PC-3 (cell line): ENCODE measurements at regions not wholly inside any gene's neighbourhood (a gene's known extent, or its start where the extent isn't known, plus 50 kb on each side); places are given as distances from the start of the nearest gene placed in this dataset.

Experiments
- ATAC-seq: fragments of 200-7000 bp; cut with Tn5 transposase; 2 replicates; pipeline ENCODE4 v1.9.1; 2020; ENCODE audit warnings: mild to moderate bottlenecking, moderate library complexity
- BruUV-seq: library from RNA; stranded (reverse); fragments of 400-500 nt; replicated peaks from 2 replicates; lab custom pipeline; 2021; lab: Mats Ljungman, UMichigan
- CTCF ChIA-PET: fragments of 300-600 bp; sonication (Branson Sonifier 250); formaldehyde crosslinking; loops from one replicate; lab custom pipeline; 2022; ENCODE audit warnings: antibody characterized with exemption; lab: Charles Lee
- POLR2A ChIA-PET: fragments of 300-600 bp; sonication (Branson Sonifier 250); formaldehyde crosslinking; loops from one replicate; lab custom pipeline; 2022; ENCODE audit warnings: antibody characterized with exemption; ENCODE audit not compliant: unreplicated experiment; lab: Charles Lee
- DNase-seq: peaks from one replicate; pipeline ENCODE4 v3.0.0-alpha.2; 2015
- H2AFZ ChIP-seq: fragments of 300-600 bp; sonication (generic); 2 replicates; pipeline ENCODE4 v1.6.0; 2016; ENCODE audit warnings: antibody characterized with exemption, low read length
- H3F3A ChIP-seq: fragments of 300-600 bp; sonication (generic); one replicate; pipeline ENCODE4 v1.6.0; 2017; ENCODE audit warnings: antibody characterized with exemption, low read length, control low read depth, mild to moderate bottlenecking; ENCODE audit not compliant: unreplicated experiment
- H3K27ac ChIP-seq: fragments of 300-600 bp; sonication (generic); 2 replicates; pipeline ENCODE4 v1.5.1; 2016; ENCODE audit warnings: mild to moderate bottlenecking, low read length
- H3K27me3 ChIP-seq: fragments of 300-600 bp; sonication (generic); 2 replicates; pipeline ENCODE4 v1.6.1; 2016; ENCODE audit warnings: low read length, mixed read lengths
- H3K36me3 ChIP-seq: fragments of 300-600 bp; sonication (generic); 2 replicates; pipeline ENCODE4 v1.6.1; 2016; ENCODE audit warnings: low read depth, mixed run types, low read length, mixed read lengths
- H3K4me1 ChIP-seq: fragments of 300-600 bp; sonication (generic); 2 replicates; pipeline ENCODE4 v1.5.1; 2016; ENCODE audit warnings: low read length; ENCODE audit not compliant: insufficient read depth
- H3K4me2 ChIP-seq: fragments of 300-600 bp; sonication (generic); 2 replicates; pipeline ENCODE4 v1.6.0; 2016; ENCODE audit warnings: low read length
- H3K4me3 ChIP-seq: fragments of 300-600 bp; sonication (generic); 2 replicates; pipeline ENCODE4 v1.5.1; 2016; ENCODE audit warnings: mild to moderate bottlenecking, low read length, mixed read lengths
- H3K79me2 ChIP-seq: fragments of 300-600 bp; sonication (generic); 2 replicates; pipeline ENCODE4 v1.6.1; 2017; ENCODE audit warnings: low read length, mixed read lengths
- H3K9ac ChIP-seq: fragments of 300-600 bp; sonication (generic); 2 replicates; pipeline ENCODE4 v1.6.0; 2016; ENCODE audit warnings: mild to moderate bottlenecking, low read length
- H3K9me2 ChIP-seq: fragments of 300-600 bp; sonication (generic); replicated peaks from 2 replicates; pipeline ENCODE4 v1.6.1; 2016; ENCODE audit warnings: mixed run types, low read length, mixed read lengths
- H3K9me3 ChIP-seq: fragments of 300-600 bp; sonication (generic); 2 replicates; pipeline ENCODE4 v1.6.1; 2016; ENCODE audit warnings: low read length, mixed read lengths
- H4K20me1 ChIP-seq: fragments of 300-600 bp; sonication (generic); 2 replicates; pipeline ENCODE4 v1.6.1; 2016; ENCODE audit warnings: low read length, mixed read lengths
- CTCF ChIP-seq: fragments of 300-600 bp; sonication (generic); conservative IDR thresholded peaks from 2 replicates; pipeline ENCODE4 v1.5.1; 2017; ENCODE audit warnings: antibody characterized with exemption, low read depth, mild to moderate bottlenecking, low read length
- EZH2 ChIP-seq: fragments of 300-600 bp; sonication (generic); IDR thresholded peaks from one replicate; pipeline ENCODE4 v1.6.1; 2017; ENCODE audit warnings: antibody characterized with exemption, mild to moderate bottlenecking, low read length; ENCODE audit not compliant: unreplicated experiment
- EZH2phosphoT487 ChIP-seq: fragments of 300-600 bp; sonication (generic); IDR thresholded peaks from 2 replicates; pipeline ENCODE4 v1.6.1; 2018; ENCODE audit warnings: mild to moderate bottlenecking, antibody characterized with exemption, low read length, borderline replicate concordance
- intact Hi-C: fragments of 100-400 bp; cut with micrococcal nuclease; formaldehyde crosslinking; loops from 2 replicates; pipeline ENCODE4 v1.9.0; 2023

DNA sequence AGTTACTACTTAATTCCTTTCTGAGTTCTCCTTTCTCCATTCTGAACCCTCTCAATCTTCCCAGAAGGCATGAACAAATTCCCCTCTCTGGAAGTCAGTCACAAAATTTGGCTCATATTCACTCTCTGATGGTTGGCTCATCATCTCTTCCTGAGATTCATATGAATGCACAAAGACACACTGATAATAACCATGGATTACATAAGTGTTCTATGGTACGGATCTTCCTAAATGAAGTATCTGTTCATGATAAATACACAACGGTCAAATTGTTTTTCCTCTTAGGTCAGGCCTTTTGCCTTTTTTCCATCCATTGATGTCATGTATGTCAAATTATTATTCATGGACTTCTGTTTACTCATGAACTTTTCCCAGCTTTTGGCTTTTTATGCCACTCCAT lies 162.6 kb downstream of the P2RY1 start:
- H2AFZ ChIP-seq, result no peak overlapping the region
- no peaks in the 10 kb centered on the region for H4K20me1 ChIP-seq
- H3K4me3 ChIP-seq, result no peak overlapping the region
- no peaks in the 10 kb centered on the region for H3K9me3 ChIP-seq
- no peaks in the 10 kb centered on the region for H3K9me2 ChIP-seq
- H3K27ac ChIP-seq, result no peak overlapping the region
- ATAC-seq (no peak), DNase-seq (no peak)
- ChIA-PET POLR2A (no interaction called here), CTCF (no interaction called here)
- H3F3A ChIP-seq, result no peaks in the 10 kb centered on the region
- H3K36me3 ChIP-seq, result no peaks in the 10 kb centered on the region
- no peak overlapping the region for H3K4me2 ChIP-seq
- H3K9ac ChIP-seq, result no peak overlapping the region
- no peaks in the 10 kb centered on the region for H3K27me3 ChIP-seq
- no peak for TF ChIP-seq CTCF
- TF ChIP-seq EZH2phosphoT487, result no peak
- TF ChIP-seq EZH2, result no peak
- intact Hi-C loops, result no loop called here
- BruUV-seq, result no TSS peak
- no peaks in the 10 kb centered on the region for H3K4me1 ChIP-seq
- no peaks in the 10 kb centered on the region for H3K79me2 ChIP-seq

DNA sequence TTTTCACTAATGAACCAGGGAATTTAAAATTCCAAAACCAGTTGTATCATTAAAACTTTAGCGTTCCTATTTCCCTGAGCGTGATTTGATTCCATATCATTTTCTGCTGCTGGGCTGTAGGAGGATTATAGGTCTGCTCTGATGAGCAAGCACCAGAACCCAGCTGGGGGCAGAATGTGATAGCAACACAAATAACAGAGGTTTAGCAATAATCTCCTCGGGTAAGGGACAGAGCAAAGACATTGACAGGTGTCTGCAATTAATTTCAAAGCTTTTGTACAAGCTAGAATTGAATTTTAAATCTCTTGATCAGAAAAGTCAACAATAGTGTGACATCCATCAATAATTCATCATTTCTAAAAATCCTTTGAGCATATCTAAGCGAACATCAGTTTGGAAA lies 163.4 kb upstream of the RAP2B start:
- H3K4me2 ChIP-seq, result no peak overlapping the region
- CTCF ChIA-PET, result no interaction called here
- no peaks in the 10 kb centered on the region for H3F3A ChIP-seq
- H3K27ac ChIP-seq, result no peak overlapping the region
- no peaks in the 10 kb centered on the region for H3K27me3 ChIP-seq
- no peak for ATAC-seq
- H3K79me2 ChIP-seq, result no peaks in the 10 kb centered on the region
- no peaks in the 10 kb centered on the region for H4K20me1 ChIP-seq
- no peaks in the 10 kb centered on the region for H3K36me3 ChIP-seq
- no peaks in the 10 kb centered on the region for H3K4me1 ChIP-seq
- no peaks in the 10 kb centered on the region for H3K9me3 ChIP-seq
- POLR2A ChIA-PET, result no interaction called here
- intact Hi-C loops, result no loop called here
- no peak overlapping the region for H3K9ac ChIP-seq
- no peak overlapping the region for H2AFZ ChIP-seq
- TF ChIP-seq CTCF (no peak), EZH2 (no peak), EZH2phosphoT487 (no peak)
- no peaks in the 10 kb centered on the region for H3K9me2 ChIP-seq
- no TSS peak for BruUV-seq
- DNase-seq, result no peak
- H3K4me3 ChIP-seq, result no peak overlapping the region

- Histone ChIP-seq H4K20me1 (no peaks in the 10 kb centered on the region), H3K9me2 (no peaks in the 10 kb centered on the region), H3K36me3 (no peaks in the 10 kb centered on the region), H3K4me1 (no peaks in the 10 kb centered on the region), H3F3A (no peaks in the 10 kb centered on the region), H3K4me2 (no peak overlapping the region), H3K9me3 (no peaks in the 10 kb centered on the region), H3K4me3 (no peak overlapping the region), H3K27me3 (no peaks in the 10 kb centered on the region), H3K27ac (no peak overlapping the region), H2AFZ (no peak overlapping the region), H3K9ac (no peak overlapping the region), H3K79me2 (no peaks in the 10 kb centered on the region)
- TF ChIP-seq EZH2phosphoT487 (no peak), EZH2 (no peak), CTCF (no peak)
- POLR2A ChIA-PET, result no interaction called here
- ATAC-seq, result no peak
- CTCF ChIA-PET, result no interaction called here
- DNase-seq, result no peak
- intact Hi-C loops, result no loop called here
- no TSS peak for BruUV-seq
These were observed 161.7 kb upstream of the RAP2B start for GRCh38 chr3:153000325-153000724.
